ENCODE measurements at regions not wholly inside any gene's neighbourhood (a gene's known extent, or its start where the extent isn't known, plus 50 kb on each side); places are given as distances from the start of the nearest gene placed in this dataset.

GRCh38 chr3:27567251-27567650 lies 83.1 kb upstream of the SLC4A7 start:
- peaks cover 42% of the 10 kb centered on the region for H3K4me1 Mint-ChIP-seq (ENCODE audit: unreplicated experiment)

GRCh38 chr3:27565201-27565852 lies 81.1 kb upstream of the SLC4A7 start:
- H3K27me3 Mint-ChIP-seq (ENCODE audit: unreplicated experiment): no peaks in the 10 kb centered on the region
- no peak for DNase-seq (ENCODE audit: extremely low spot score, unreplicated experiment)
- H3K36me3 Mint-ChIP-seq (ENCODE audit: unreplicated experiment): no peaks in the 10 kb centered on the region
- H3K9me3 Mint-ChIP-seq (ENCODE audit: unreplicated experiment): no peaks in the 10 kb centered on the region
- H3K4me1 Mint-ChIP-seq (ENCODE audit: unreplicated experiment): peaks cover 28% of the 10 kb centered on the region
- peak overlapping the region; percentile 79 for H3K27ac Mint-ChIP-seq (ENCODE audit: unreplicated experiment)
- no peak for TF ChIP-seq CTCF (IDR thresholded peaks at IDR 0.05)
- H3K4me3 Mint-ChIP-seq (ENCODE audit: unreplicated experiment): no peak overlapping the region

More at GRCh38 chr3:27567251-27567650, 83.1 kb upstream of the SLC4A7 start:
- H3K27me3 Mint-ChIP-seq (ENCODE audit: unreplicated experiment): no peaks in the 10 kb centered on the region
- H3K4me3 Mint-ChIP-seq (ENCODE audit: unreplicated experiment): no peak overlapping the region
- peak overlapping the region; percentile 23 for H3K27ac Mint-ChIP-seq (ENCODE audit: unreplicated experiment)
- no peak for TF ChIP-seq CTCF (IDR thresholded peaks at IDR 0.05)
- DNase-seq (ENCODE audit: extremely low spot score, unreplicated experiment): no peak
- no peaks in the 10 kb centered on the region for H3K9me3 Mint-ChIP-seq (ENCODE audit: unreplicated experiment)
- no peaks in the 10 kb centered on the region for H3K36me3 Mint-ChIP-seq (ENCODE audit: unreplicated experiment)

- DNase-seq (ENCODE audit: extremely low spot score, unreplicated experiment): no peak
- TF ChIP-seq CTCF (IDR thresholded peaks at IDR 0.05): no peak
- Mint-ChIP-seq H3K27me3 (ENCODE audit: unreplicated experiment) (no peaks in the 10 kb centered on the region), H3K4me1 (ENCODE audit: unreplicated experiment) (peaks cover 37% of the 10 kb centered on the region), H3K4me3 (ENCODE audit: unreplicated experiment) (no peak overlapping the region), H3K27ac (ENCODE audit: unreplicated experiment) (no peak overlapping the region), H3K36me3 (ENCODE audit: unreplicated experiment) (no peaks in the 10 kb centered on the region), H3K9me3 (ENCODE audit: unreplicated experiment) (no peaks in the 10 kb centered on the region)
Observed at GRCh38 chr3:27561576-27561975, 77.4 kb upstream of the SLC4A7 start.

- no peak for DNase-seq (ENCODE audit: extremely low spot score, unreplicated experiment)
- no peaks in the 10 kb centered on the region for H3K36me3 Mint-ChIP-seq (ENCODE audit: unreplicated experiment)
- no peaks in the 10 kb centered on the region for H3K9me3 Mint-ChIP-seq (ENCODE audit: unreplicated experiment)
- H3K4me1 Mint-ChIP-seq (ENCODE audit: unreplicated experiment): peaks cover 42% of the 10 kb centered on the region
- no peak overlapping the region for H3K4me3 Mint-ChIP-seq (ENCODE audit: unreplicated experiment)
- H3K27ac Mint-ChIP-seq (ENCODE audit: unreplicated experiment): no peak overlapping the region
- no peaks in the 10 kb centered on the region for H3K27me3 Mint-ChIP-seq (ENCODE audit: unreplicated experiment)
- TF ChIP-seq CTCF (IDR thresholded peaks at IDR 0.05): no peak
Observed at GRCh38 chr3:27560484-27561056, 76.4 kb upstream of the SLC4A7 start.

GRCh38 chr3:27559835-27560234 lies 75.7 kb upstream of the SLC4A7 start:
- no peak for DNase-seq (ENCODE audit: extremely low spot score, unreplicated experiment)
- Mint-ChIP-seq H3K9me3 (ENCODE audit: unreplicated experiment) (no peaks in the 10 kb centered on the region), H3K4me1 (ENCODE audit: unreplicated experiment) (peaks cover 36% of the 10 kb centered on the region)

More at GRCh38 chr3:27559835-27560234, 75.7 kb upstream of the SLC4A7 start:
- Mint-ChIP-seq H3K27me3 (ENCODE audit: unreplicated experiment) (no peaks in the 10 kb centered on the region), H3K4me3 (ENCODE audit: unreplicated experiment) (no peak overlapping the region), H3K27ac (ENCODE audit: unreplicated experiment) (peak overlapping the region; percentile 79), H3K36me3 (ENCODE audit: unreplicated experiment) (no peaks in the 10 kb centered on the region)
- no peak for TF ChIP-seq CTCF (IDR thresholded peaks at IDR 0.05)

All from osteocyte (in vitro differentiated cells).